Stomach smooth muscle (tissue), 2 donors: ENCODE measurements at regions not wholly inside any gene's neighbourhood (a gene's known extent, or its start where the extent isn't known, plus 50 kb on each side); places are given as distances from the start of the nearest gene placed in this dataset.

Experiments used
- H3K27ac ChIP-seq: one replicate; pipeline ENCODE4 v1.7.0; 2013; ENCODE audit warnings: mild to moderate bottlenecking, low read length, inconsistent platforms
- H3K27me3 ChIP-seq, 2 donors: one replicate each; pipeline ENCODE4 v1.7.0; 2013; ENCODE audit warnings: low read length in 2 of 2; ENCODE audit not compliant: insufficient read depth in 2 of 2, control insufficient read depth in 1 of 2
- H3K36me3 ChIP-seq, 2 donors: one replicate each; pipeline ENCODE4 v1.7.0; 2013; ENCODE audit warnings: low read length in 2 of 2; ENCODE audit not compliant: control insufficient read depth in 2 of 2, insufficient read depth in 2 of 2
- H3K4me1 ChIP-seq: one replicate; pipeline ENCODE4 v1.7.0; 2013; ENCODE audit warnings: low read length; ENCODE audit not compliant: control insufficient read depth, insufficient read depth
- H3K4me3 ChIP-seq, 2 donors: one replicate each; pipeline ENCODE4 v1.7.0; 2013; ENCODE audit warnings: low read length in 2 of 2
- H3K9ac ChIP-seq, 2 donors: one replicate each; pipeline ENCODE4 v1.7.0; 2013; ENCODE audit warnings: low read length in 2 of 2, mild to moderate bottlenecking in 1 of 2
- H3K9me3 ChIP-seq, 2 donors: one replicate each; pipeline ENCODE4 v1.7.0; 2013; ENCODE audit warnings: low read length in 2 of 2; ENCODE audit not compliant: control insufficient read depth in 2 of 2
- donor health status: healthy.
- donor health status: Pancreatic carcinoma.

GRCh38 chr18:64474773-64475172 is 325.9 kb upstream of the LINC00305 start:
- Histone ChIP-seq H3K4me1 (no peaks in the 10 kb centered on the region), H3K4me3 (no peak overlapping the region), H3K27ac (no peak overlapping the region), H3K9me3 (no peaks in the 10 kb centered on the region), H3K36me3 (no peaks in the 10 kb centered on the region), H3K27me3 (no peaks in the 10 kb centered on the region), H3K9ac (no peak overlapping the region)

- H3K4me1 ChIP-seq: no peaks in the 10 kb centered on the region
- no peaks in the 10 kb centered on the region for H3K9me3 ChIP-seq
- no peak overlapping the region for H3K9ac ChIP-seq
- H3K36me3 ChIP-seq: no peaks in the 10 kb centered on the region
- no peak overlapping the region for H3K27ac ChIP-seq
- H3K27me3 ChIP-seq: no peaks in the 10 kb centered on the region
- H3K4me3 ChIP-seq: no peak overlapping the region
Measured at GRCh38 chr18:64474255-64474654, 325.4 kb upstream of the LINC00305 start.

GRCh38 chr18:64449434-64449833 is 300.5 kb upstream of the LINC00305 start:
- no peak overlapping the region for H3K9ac ChIP-seq
- H3K4me1 ChIP-seq: no peaks in the 10 kb centered on the region
- no peaks in the 10 kb centered on the region for H3K36me3 ChIP-seq
- no peak overlapping the region for H3K27ac ChIP-seq
- no peaks in the 10 kb centered on the region for H3K9me3 ChIP-seq
- no peaks in the 10 kb centered on the region for H3K27me3 ChIP-seq
- no peak overlapping the region for H3K4me3 ChIP-seq

GRCh38 chr18:64444819-64445218 is 295.9 kb upstream of the LINC00305 start:
- Histone ChIP-seq H3K27ac (no peak overlapping the region), H3K4me1 (no peaks in the 10 kb centered on the region), H3K9me3 (no peaks in the 10 kb centered on the region), H3K4me3 (no peak overlapping the region), H3K36me3 (no peaks in the 10 kb centered on the region), H3K9ac (no peak overlapping the region), H3K27me3 (no peaks in the 10 kb centered on the region)

- H3K36me3 ChIP-seq: no peaks in the 10 kb centered on the region
- H3K27me3 ChIP-seq: no peaks in the 10 kb centered on the region
- H3K27ac ChIP-seq: no peak overlapping the region
- H3K4me3 ChIP-seq: no peak overlapping the region
- no peaks in the 10 kb centered on the region for H3K4me1 ChIP-seq
- no peak overlapping the region for H3K9ac ChIP-seq
- peaks cover 0 to 7% of the 10 kb centered on the region in 2 donors for H3K9me3 ChIP-seq
Measured at GRCh38 chr18:64438178-64438577, 289.3 kb upstream of the LINC00305 start.

GRCh38 chr18:64436111-64436510 is 287.2 kb upstream of the LINC00305 start:
- H3K36me3 ChIP-seq: no peaks in the 10 kb centered on the region
- H3K9me3 ChIP-seq: peaks cover 0 to 7% of the 10 kb centered on the region in 2 donors
- H3K27me3 ChIP-seq: no peaks in the 10 kb centered on the region
- H3K4me3 ChIP-seq: no peak overlapping the region
- no peak overlapping the region for H3K9ac ChIP-seq
- H3K27ac ChIP-seq: no peak overlapping the region
- H3K4me1 ChIP-seq: no peaks in the 10 kb centered on the region

- Histone ChIP-seq H3K4me1 (no peaks in the 10 kb centered on the region), H3K36me3 (no peaks in the 10 kb centered on the region), H3K9ac (no peak overlapping the region), H3K4me3 (no peak overlapping the region), H3K9me3 (peaks cover 0 to 2% of the 10 kb centered on the region in 2 donors), H3K27me3 (no peaks in the 10 kb centered on the region), H3K27ac (no peak overlapping the region)
Measured at GRCh38 chr18:64419156-64419555, 270.3 kb upstream of the LINC00305 start.

GRCh38 chr18:64416990-64417389 is 268.1 kb upstream of the LINC00305 start:
- H3K27ac ChIP-seq: no peak overlapping the region
- no peaks in the 10 kb centered on the region for H3K9me3 ChIP-seq
- no peaks in the 10 kb centered on the region for H3K4me1 ChIP-seq
- no peak overlapping the region for H3K4me3 ChIP-seq
- no peaks in the 10 kb centered on the region for H3K36me3 ChIP-seq
- no peak overlapping the region for H3K9ac ChIP-seq
- no peaks in the 10 kb centered on the region for H3K27me3 ChIP-seq

- Histone ChIP-seq H3K9me3 (no peaks in the 10 kb centered on the region), H3K9ac (no peak overlapping the region), H3K27ac (no peak overlapping the region), H3K36me3 (no peaks in the 10 kb centered on the region), H3K27me3 (no peaks in the 10 kb centered on the region), H3K4me1 (no peaks in the 10 kb centered on the region), H3K4me3 (no peak overlapping the region)
Measured at GRCh38 chr18:64415218-64415617, 266.3 kb upstream of the LINC00305 start.

- no peak overlapping the region for H3K27ac ChIP-seq
- H3K27me3 ChIP-seq: no peaks in the 10 kb centered on the region
Measured at GRCh38 chr18:64410685-64411084, 261.8 kb upstream of the LINC00305 start.

GRCh38 chr18:64409511-64409910 is 260.6 kb upstream of the LINC00305 start:
- Histone ChIP-seq H3K4me3 (no peak overlapping the region), H3K27ac (no peak overlapping the region), H3K36me3 (no peaks in the 10 kb centered on the region), H3K9ac (no peak overlapping the region), H3K27me3 (no peaks in the 10 kb centered on the region), H3K4me1 (no peaks in the 10 kb centered on the region), H3K9me3 (no peaks in the 10 kb centered on the region)

More at GRCh38 chr18:64410685-64411084, 261.8 kb upstream of the LINC00305 start:
- Histone ChIP-seq H3K36me3 (no peaks in the 10 kb centered on the region), H3K4me3 (no peak overlapping the region), H3K9ac (no peak overlapping the region), H3K9me3 (no peaks in the 10 kb centered on the region), H3K4me1 (no peaks in the 10 kb centered on the region)
